IMR-90 (cell line): ENCODE measurements at regions not wholly inside any gene's neighbourhood (a gene's known extent, or its start where the extent isn't known, plus 50 kb on each side); places are given as distances from the start of the nearest gene placed in this dataset.

ENCODE experiments used
- ATAC-seq: fragments of 200-7000 bp; cut with Tn5 transposase; 2 replicates; pipeline ENCODE4 v1.9.1; 2020; ENCODE audit warnings: low read depth, mild to moderate bottlenecking, moderate library complexity
- BruUV-seq: library from RNA; stranded (reverse); fragments of 400-500 nt; replicated peaks from 2 replicates; lab custom pipeline; 2021; lab: Mats Ljungman, UMichigan
- CTCF ChIA-PET: fragments of 300-600 bp; formaldehyde crosslinking; extraction: SDS; loops from one replicate; lab custom pipeline; 2021; ENCODE audit warnings: antibody characterized with exemption; lab: Yijun Ruan, JAX
- POLR2A ChIA-PET: fragments of 300-600 bp; sonication (Branson Sonifier 250); formaldehyde crosslinking; loops from one replicate; lab custom pipeline; 2022; ENCODE audit warnings: antibody characterized with exemption; ENCODE audit not compliant: unreplicated experiment; lab: Charles Lee
- DNase-seq: peaks from one replicate; pipeline ENCODE4 v3.0.0; 2013
- H2AFZ ChIP-seq: replicated peaks from 2 replicates; pipeline ENCODE3; 2013; ENCODE audit warnings: low read length, mild to moderate bottlenecking; ENCODE audit not compliant: poor library complexity
- H2AK5ac ChIP-seq: 2 replicates; pipeline ENCODE4 v1.6.1; 2013; ENCODE audit warnings: low read depth, low read length, inconsistent platforms
- H2AK9ac ChIP-seq: replicated peaks from 2 replicates; pipeline ENCODE3; 2013; ENCODE audit warnings: mild to moderate bottlenecking, low read depth, low read length, moderate library complexity; ENCODE audit not compliant: poor library complexity
- H2BK120ac ChIP-seq: 2 replicates; pipeline ENCODE4 v1.6.1; 2013; ENCODE audit warnings: low read depth, low read length, inconsistent platforms
- H2BK15ac ChIP-seq: 3 replicates; pipeline ENCODE4 v1.6.1; 2013; ENCODE audit warnings: low read depth, low read length, inconsistent platforms
- H2BK20ac ChIP-seq: 2 replicates; pipeline ENCODE4 v1.6.1; 2013; ENCODE audit warnings: low read depth, mild to moderate bottlenecking, inconsistent platforms, low read length, moderate library complexity
- H2BK5ac ChIP-seq: 2 replicates; pipeline ENCODE4 v1.6.1; 2013; ENCODE audit warnings: mild to moderate bottlenecking, low read depth, low read length, inconsistent platforms; ENCODE audit not compliant: poor library complexity, severe bottlenecking
- H3K14ac ChIP-seq: replicated peaks from 2 replicates; pipeline ENCODE4 v1.6.1; 2013; ENCODE audit warnings: low read depth, low read length, inconsistent platforms
- H3K18ac ChIP-seq: 2 replicates; pipeline ENCODE4 v1.6.1; 2013; ENCODE audit warnings: low read depth, low read length, control low read depth
- H3K23ac ChIP-seq: 2 replicates; pipeline ENCODE4 v1.6.1; 2013; ENCODE audit warnings: low read depth, low read length, inconsistent platforms
- H3K27ac ChIP-seq: 2 replicates; pipeline ENCODE4 v1.5.1; 2013; ENCODE audit warnings: mild to moderate bottlenecking, control low read depth, low read length; ENCODE audit not compliant: insufficient read depth
- H3K27me3 ChIP-seq: 2 replicates; pipeline ENCODE4 v1.6.1; 2013; ENCODE audit warnings: low read length; ENCODE audit not compliant: control insufficient read depth, insufficient read depth
- H3K36me3 ChIP-seq: 2 replicates; pipeline ENCODE4 v1.6.1; 2013; ENCODE audit warnings: low read length, mixed read lengths; ENCODE audit not compliant: control insufficient read depth, insufficient read depth
- H3K4ac ChIP-seq: 2 replicates; pipeline ENCODE4 v1.6.1; 2013; ENCODE audit warnings: low read depth, low read length, inconsistent platforms
- H3K4me1 ChIP-seq: 2 replicates; pipeline ENCODE4 v1.6.1; 2013; ENCODE audit warnings: low read length, mixed read lengths; ENCODE audit not compliant: control insufficient read depth, insufficient read depth
- H3K4me2 ChIP-seq: 2 replicates; pipeline ENCODE4 v1.6.1; 2013; ENCODE audit warnings: low read depth, mild to moderate bottlenecking, control low read depth, low read length, moderate library complexity
- H3K4me3 ChIP-seq: 2 replicates; pipeline ENCODE4 v1.5.1; 2013; ENCODE audit warnings: low read depth, mild to moderate bottlenecking, control low read depth, low read length, moderate library complexity; ENCODE audit not compliant: insufficient read depth
- H3K56ac ChIP-seq: 2 replicates; pipeline ENCODE4 v1.6.1; 2013; ENCODE audit warnings: low read length, inconsistent platforms; ENCODE audit not compliant: insufficient read depth; ENCODE audit errors: extremely low read depth
- H3K79me1 ChIP-seq, 2 experiments: 2 replicates each; pipeline ENCODE4 v1.6.1; 2013; ENCODE audit warnings: low read length in 2 of 2, inconsistent platforms in 1 of 2, low read depth in 1 of 2
- H3K9ac ChIP-seq: 2 replicates; pipeline ENCODE4 v1.6.1; 2013; ENCODE audit warnings: low read depth, low read length, control low read depth
- H3K9me1 ChIP-seq: 2 replicates; pipeline ENCODE4 v1.6.1; 2013; ENCODE audit warnings: low read length, inconsistent platforms; ENCODE audit not compliant: insufficient read depth
- H3K9me3 ChIP-seq: 2 replicates; pipeline ENCODE4 v1.6.1; 2013; ENCODE audit warnings: low read length; ENCODE audit not compliant: control insufficient read depth, insufficient read depth
- H4K20me1 ChIP-seq: 2 replicates; pipeline ENCODE4 v1.6.1; 2013; ENCODE audit warnings: low read length, inconsistent platforms; ENCODE audit not compliant: insufficient read depth
- H4K5ac ChIP-seq: 2 replicates; pipeline ENCODE4 v1.6.1; 2013; ENCODE audit warnings: mild to moderate bottlenecking, low read depth, low read length, control low read depth
- H4K8ac ChIP-seq, 2 experiments: 2 replicates each; pipeline ENCODE4 v1.6.1; 2013; ENCODE audit warnings: low read depth in 2 of 2, low read length in 2 of 2, control low read depth in 1 of 2, inconsistent platforms in 1 of 2
- H4K91ac ChIP-seq: 2 replicates; pipeline ENCODE4 v1.6.1; 2013; ENCODE audit warnings: low read depth, low read length, inconsistent platforms; ENCODE audit not compliant: insufficient read depth
- BHLHE40 ChIP-seq: fragments of 150-350 bp; IDR thresholded peaks from 2 replicates; pipeline ENCODE4 v1.6.1; 2016; ENCODE audit warnings: mild to moderate bottlenecking, low read depth, low read length
- CEBPB ChIP-seq: IDR thresholded peaks from 2 replicates; pipeline ENCODE4 v1.6.1; 2012; ENCODE audit warnings: low read depth, low read length, improper control_type of control experiment
- CHD1 ChIP-seq: IDR thresholded peaks from 2 replicates; pipeline ENCODE4 v1.6.1; 2012; ENCODE audit warnings: low read depth, low read length, improper control_type of control experiment
- CTCF ChIP-seq: conservative IDR thresholded peaks from 2 replicates; pipeline ENCODE4 v1.5.1; 2012; ENCODE audit warnings: mild to moderate bottlenecking, low read depth, low read length, improper control_type of control experiment
- ELK1 ChIP-seq: fragments of 150-350 bp; IDR thresholded peaks from 2 replicates; pipeline ENCODE4 v1.6.1; 2016; ENCODE audit warnings: low read depth, mild to moderate bottlenecking, low read length, moderate library complexity, borderline replicate concordance
- FOS ChIP-seq: fragments of 150-350 bp; IDR thresholded peaks from 2 replicates; pipeline ENCODE4 v1.6.1; 2016; ENCODE audit warnings: low read depth, low read length
- MAFK ChIP-seq: IDR thresholded peaks from 2 replicates; pipeline ENCODE4 v1.6.1; 2012; ENCODE audit warnings: low read depth, low read length, improper control_type of control experiment
- MAZ ChIP-seq: IDR thresholded peaks from 2 replicates; pipeline ENCODE4 v1.6.1; 2012; ENCODE audit warnings: low read depth, mild to moderate bottlenecking, low read length, improper control_type of control experiment, moderate library complexity, borderline replicate concordance
- MXI1 ChIP-seq: IDR thresholded peaks from 2 replicates; pipeline ENCODE4 v1.6.1; 2012; ENCODE audit warnings: low read depth, mild to moderate bottlenecking, low read length, moderate library complexity, borderline replicate concordance
- NFE2L2 ChIP-seq: fragments of 150-350 bp; IDR thresholded peaks from 2 replicates; pipeline ENCODE4 v1.6.1; 2016; ENCODE audit warnings: low read depth, mild to moderate bottlenecking, low read length
- POLR2A ChIP-seq: IDR thresholded peaks from 2 replicates; pipeline ENCODE4 v1.6.1; 2012; ENCODE audit warnings: mild to moderate bottlenecking, low read depth, low read length
- RAD21 ChIP-seq: IDR thresholded peaks from 2 replicates; pipeline ENCODE4 v1.6.1; 2012; ENCODE audit warnings: low read length, improper control_type of control experiment
- RCOR1 ChIP-seq: IDR thresholded peaks from 2 replicates; pipeline ENCODE4 v1.6.1; 2012; ENCODE audit warnings: mild to moderate bottlenecking, low read length, improper control_type of control experiment; ENCODE audit not compliant: insufficient replicate concordance
- RFX5 ChIP-seq: IDR thresholded peaks from 2 replicates; pipeline ENCODE4 v1.8.0; 2012; ENCODE audit warnings: low read depth, mild to moderate bottlenecking, low read length, moderate library complexity
- SMC3 ChIP-seq: fragments of 150-350 bp; IDR thresholded peaks from 2 replicates; pipeline ENCODE4 v1.6.1; 2016; ENCODE audit warnings: low read depth, mild to moderate bottlenecking, antibody characterized with exemption, low read length, moderate library complexity
- USF2 ChIP-seq: fragments of 150-350 bp; IDR thresholded peaks from 2 replicates; pipeline ENCODE4 v1.6.1; 2017; ENCODE audit warnings: mild to moderate bottlenecking, antibody characterized with exemption, low read length, low read depth
- WGBS, 2 experiments: methylation state at CpG; one replicate each; pipeline versions ENCODE4 v1.1.5 to v1.1.7; 2013; ENCODE audit warnings: missing lambda C conversion rate in 2 of 2; ENCODE audit not compliant: insufficient read length in 1 of 2; ENCODE audit errors: extremely low coverage in 2 of 2; 5-methylcytosine and 5-hydroxymethylcytosine counted together
- dilution Hi-C: fragments of 300-500 bp; cut with HindIII; formaldehyde crosslinking; loops from one replicate; pipeline ENCODE4 v1.14.3; 2018; ENCODE audit warnings: low sequenced_read_pairs; ENCODE audit not compliant: unreplicated experiment
- in situ Hi-C: fragments of 300-500 bp; cut with MboI; formaldehyde crosslinking; loops from 3 replicates; pipeline ENCODE4 v1.14.3; 2019; ENCODE audit warnings: low sequenced_read_pairs, inconsistent platforms, mixed read lengths
- intact Hi-C: fragments of 100-400 bp; cut with micrococcal nuclease; formaldehyde crosslinking; loops from 2 replicates; pipeline ENCODE4 v1.10.0; 2022

- no peak overlapping the region for H3K27ac ChIP-seq
- CTCF ChIA-PET: no interaction called here
- H2BK20ac ChIP-seq: no peak overlapping the region
- in situ Hi-C loops (no loop called here), dilution Hi-C loops (no loop called here), intact Hi-C loops (no loop called here)
- H4K5ac ChIP-seq: no peak overlapping the region
- ATAC-seq (no peak), DNase-seq (no peak)
- H3K4ac ChIP-seq: no peak overlapping the region
- H3K18ac ChIP-seq: no peak overlapping the region
- no peak overlapping the region for H3K4me3 ChIP-seq
- no peak overlapping the region for H3K9ac ChIP-seq
- H3K9me3 ChIP-seq: no peaks in the 10 kb centered on the region
- H3K79me1 ChIP-seq: no peaks in the 10 kb centered on the region
- H2AFZ ChIP-seq: no peak overlapping the region
- WGBS, 2 experiments: no CpG with 5 or more reads among the region's 2 CpGs
- H4K91ac ChIP-seq: no peak overlapping the region
- H3K56ac ChIP-seq: no peak overlapping the region
- no peak overlapping the region for H2AK9ac ChIP-seq
- TF ChIP-seq POLR2A (no peak), ELK1 (no peak), BHLHE40 (no peak), MXI1 (no peak), CHD1 (no peak), MAZ (no peak), RCOR1 (no peak), USF2 (no peak), NFE2L2 (no peak), MAFK (no peak), CEBPB (no peak), CTCF (no peak), FOS (no peak), RAD21 (no peak), SMC3 (no peak), RFX5 (no peak)
- no peaks in the 10 kb centered on the region for H4K20me1 ChIP-seq
- no peak overlapping the region for H4K8ac ChIP-seq
- BruUV-seq: no TSS peak
- no peak overlapping the region for H3K4me2 ChIP-seq
- no peak overlapping the region for H3K23ac ChIP-seq
- H3K36me3 ChIP-seq: no peaks in the 10 kb centered on the region
- H3K27me3 ChIP-seq: peaks cover 4% of the 10 kb centered on the region; the same call in 1 of the 2 replicates
- H2BK5ac ChIP-seq: no peak overlapping the region
- H2BK120ac ChIP-seq: no peak overlapping the region
- no peak overlapping the region for H3K14ac ChIP-seq
- POLR2A ChIA-PET: no interaction called here
- H2AK5ac ChIP-seq: no peak overlapping the region
- H3K9me1 ChIP-seq: no peaks in the 10 kb centered on the region
- no peaks in the 10 kb centered on the region for H3K4me1 ChIP-seq
- no peak overlapping the region for H2BK15ac ChIP-seq
Measured at GRCh38 chr20:16877053-16877554, 128.9 kb downstream of the OTOR start.
